Esophagus squamous epithelium (tissue), 4 donors: ENCODE measurements at regions not wholly inside any gene's neighbourhood (a gene's known extent, or its start where the extent isn't known, plus 50 kb on each side); places are given as distances from the start of the nearest gene placed in this dataset.

Experiments
- POLR2A ChIP-seq, 4 donors: fragments of 450-650 bp; IDR thresholded peaks; one replicate each; pipeline ENCODE4 v1.6.1; 2017; ENCODE audit warnings: antibody characterized with exemption in 4 of 4, mild to moderate bottlenecking in 4 of 4, moderate library complexity in 3 of 4
- TF ChIP-seq, protein P1 (sequence below), 6 experiments: fragments of 450-650 bp in 4 of 6; fragments of 200-600 bp in 2 of 6; sonication (generic) in 2 of 6; IDR thresholded peaks; one replicate each; pipeline ENCODE4 v1.5.1; 2016 to 2019; ENCODE audit warnings: antibody characterized with exemption in 6 of 6, mild to moderate bottlenecking in 4 of 6, moderate library complexity in 4 of 6

DNA sequence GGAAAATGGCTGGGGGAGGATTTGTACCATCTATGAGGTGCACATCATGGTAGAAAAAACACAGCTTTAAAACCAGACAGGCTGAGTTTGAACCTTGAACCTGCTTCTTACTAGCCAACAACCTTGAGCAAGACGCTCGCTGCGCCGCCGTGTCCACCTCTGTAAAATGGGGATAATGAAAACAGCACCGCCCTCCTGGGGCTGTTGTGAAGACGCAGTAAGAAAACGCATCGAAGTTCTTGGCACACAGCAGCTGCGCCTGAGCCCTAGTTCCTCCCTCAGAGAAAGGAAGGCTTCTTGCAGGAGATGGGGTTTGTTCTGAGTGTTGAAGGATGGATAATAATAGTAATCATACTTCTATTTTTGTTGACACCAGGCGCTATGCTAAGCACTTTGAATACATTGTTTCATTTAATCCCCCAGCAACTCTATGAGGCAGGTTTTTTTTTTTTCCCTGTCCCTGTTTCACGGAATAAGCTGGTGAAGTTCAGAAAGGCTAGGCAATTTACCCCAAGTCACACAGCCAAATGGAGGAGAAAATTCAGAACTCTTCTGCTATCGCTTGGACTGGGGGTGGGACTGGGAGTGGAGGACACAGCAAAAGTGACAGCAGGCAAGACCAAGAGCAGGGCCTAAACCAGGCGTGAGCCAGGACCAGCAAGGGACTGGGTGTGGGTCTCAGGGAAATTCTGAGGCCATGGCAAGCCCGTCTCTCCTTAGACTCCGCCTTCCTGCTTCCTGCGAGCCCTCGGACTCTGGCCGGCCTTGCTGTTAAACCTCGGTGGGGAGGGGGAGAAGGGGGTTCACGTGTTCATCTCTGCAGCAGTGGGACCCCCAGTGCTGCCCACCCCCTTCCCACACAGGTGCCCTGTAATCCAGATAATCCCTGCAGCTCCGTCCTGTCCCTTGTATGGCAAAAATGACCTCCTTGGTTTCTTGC lies 97.5 kb downstream of the LRRC74A start:
- TF ChIP-seq, protein P1, sequence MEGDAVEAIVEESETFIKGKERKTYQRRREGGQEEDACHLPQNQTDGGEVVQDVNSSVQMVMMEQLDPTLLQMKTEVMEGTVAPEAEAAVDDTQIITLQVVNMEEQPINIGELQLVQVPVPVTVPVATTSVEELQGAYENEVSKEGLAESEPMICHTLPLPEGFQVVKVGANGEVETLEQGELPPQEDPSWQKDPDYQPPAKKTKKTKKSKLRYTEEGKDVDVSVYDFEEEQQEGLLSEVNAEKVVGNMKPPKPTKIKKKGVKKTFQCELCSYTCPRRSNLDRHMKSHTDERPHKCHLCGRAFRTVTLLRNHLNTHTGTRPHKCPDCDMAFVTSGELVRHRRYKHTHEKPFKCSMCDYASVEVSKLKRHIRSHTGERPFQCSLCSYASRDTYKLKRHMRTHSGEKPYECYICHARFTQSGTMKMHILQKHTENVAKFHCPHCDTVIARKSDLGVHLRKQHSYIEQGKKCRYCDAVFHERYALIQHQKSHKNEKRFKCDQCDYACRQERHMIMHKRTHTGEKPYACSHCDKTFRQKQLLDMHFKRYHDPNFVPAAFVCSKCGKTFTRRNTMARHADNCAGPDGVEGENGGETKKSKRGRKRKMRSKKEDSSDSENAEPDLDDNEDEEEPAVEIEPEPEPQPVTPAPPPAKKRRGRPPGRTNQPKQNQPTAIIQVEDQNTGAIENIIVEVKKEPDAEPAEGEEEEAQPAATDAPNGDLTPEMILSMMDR (IDR thresholded peaks at IDR 0.05) = no peak
- no peak for TF ChIP-seq POLR2A (IDR thresholded peaks at IDR 0.05)
